Astrocyte of the hippocampus (primary cell): ENCODE measurements at regions not wholly inside any gene's neighbourhood (a gene's known extent, or its start where the extent isn't known, plus 50 kb on each side); places are given as distances from the start of the nearest gene placed in this dataset.
A peak's percentile ranks its signal among the peaks of the same experiment; 100 is the strongest.

Experiments
- DNase-seq: peaks from one replicate; pipeline ENCODE4 v3.0.0; 2011; ENCODE audit warnings: low read depth, low spot score

DNA sequence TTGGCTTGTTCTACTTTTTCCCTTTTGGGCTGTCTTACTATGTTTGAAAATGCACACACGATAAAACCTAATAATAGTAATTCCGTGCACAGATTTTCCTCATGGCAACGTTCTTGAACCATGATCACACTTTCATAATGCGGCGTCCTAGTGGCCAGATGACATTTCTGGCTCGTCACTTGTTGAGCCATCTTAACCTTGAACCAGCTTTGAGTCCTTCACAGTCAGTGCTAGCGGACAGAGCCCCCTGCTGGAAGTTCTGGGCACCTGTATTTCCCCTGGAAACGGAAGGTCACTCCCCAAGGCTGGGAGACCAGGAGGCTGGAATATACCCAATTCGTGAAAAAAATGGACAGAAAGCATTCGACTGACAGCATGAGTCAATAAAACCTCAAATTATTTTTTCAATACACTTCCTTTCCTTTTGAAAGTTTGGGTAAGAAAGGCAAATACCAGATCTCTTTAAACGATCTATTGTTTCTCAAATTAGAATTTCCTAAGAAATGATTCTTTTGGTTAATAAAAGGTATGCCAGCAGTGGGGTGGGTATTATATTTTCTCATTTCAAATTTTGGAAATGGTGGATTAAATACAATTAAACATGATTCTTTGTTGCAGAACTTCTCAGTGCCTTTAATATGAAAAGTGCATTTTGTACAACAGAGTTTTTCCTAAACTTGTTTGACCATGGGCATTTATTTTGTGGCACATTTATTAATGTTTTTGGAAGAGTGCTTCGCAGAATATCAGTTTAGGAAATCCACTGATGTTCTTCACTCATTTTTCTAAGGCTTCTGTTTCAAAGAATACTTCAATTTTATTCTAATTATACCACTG is 542.3 kb downstream of the QKI start:
- peak; percentile 70 for DNase-seq

DNA sequence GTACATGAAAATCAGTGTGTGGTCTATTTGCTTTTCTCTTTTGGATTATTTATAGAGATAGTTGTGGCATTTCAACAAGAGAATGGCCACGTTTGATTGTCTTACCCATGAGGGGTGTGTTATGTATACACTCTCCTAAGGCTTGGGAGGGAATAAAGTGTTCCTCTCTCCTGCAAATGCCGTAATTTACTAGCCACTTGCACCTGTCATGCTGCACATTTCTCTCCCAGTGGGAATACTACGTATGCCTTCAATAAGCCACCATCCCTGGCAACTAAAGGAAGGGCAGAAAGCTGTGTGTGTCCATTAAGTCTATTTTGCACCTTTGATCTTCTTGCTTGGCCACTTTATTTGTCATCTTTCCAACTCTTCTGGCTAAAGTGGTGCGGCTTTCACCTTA is 541.2 kb downstream of the QKI start:
- DNase-seq, result no peak

GRCh38 chr6:163955096-163955495 is 540.6 kb downstream of the QKI start:
- DNase-seq, result peak; percentile 86

DNA sequence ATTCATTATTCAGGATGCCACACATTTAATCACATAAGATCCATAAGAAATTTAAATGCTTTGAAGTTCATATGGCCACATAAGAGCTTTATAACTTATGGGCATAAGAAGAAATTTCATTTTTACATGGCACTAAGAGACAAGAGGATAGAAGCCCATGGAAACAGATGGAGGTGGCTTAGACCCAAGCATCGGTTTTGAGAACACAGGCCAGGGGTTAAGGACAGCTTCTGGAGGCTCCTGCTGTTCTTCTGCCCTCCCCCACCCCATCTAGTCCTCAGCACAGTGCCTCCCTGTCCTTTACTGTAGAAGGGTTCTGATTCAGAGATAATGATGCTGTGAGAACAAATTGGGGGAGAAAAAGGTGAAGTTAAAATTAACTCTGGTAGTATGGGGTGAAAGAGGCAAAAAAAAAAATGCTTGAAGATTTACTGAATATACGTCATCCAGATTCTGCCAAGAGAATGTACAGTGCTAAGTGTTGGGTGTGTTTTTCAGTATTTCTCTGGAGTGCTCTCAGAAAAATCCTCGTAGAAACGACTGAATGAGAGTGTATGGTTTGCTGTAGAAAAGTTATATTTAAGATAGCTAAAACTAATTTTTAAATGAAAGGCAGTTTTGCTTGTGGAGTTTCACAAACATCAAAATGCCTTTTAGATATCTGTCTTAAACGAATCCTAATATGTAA is 539.7 kb downstream of the QKI start:
- DNase-seq, result no peak

DNA sequence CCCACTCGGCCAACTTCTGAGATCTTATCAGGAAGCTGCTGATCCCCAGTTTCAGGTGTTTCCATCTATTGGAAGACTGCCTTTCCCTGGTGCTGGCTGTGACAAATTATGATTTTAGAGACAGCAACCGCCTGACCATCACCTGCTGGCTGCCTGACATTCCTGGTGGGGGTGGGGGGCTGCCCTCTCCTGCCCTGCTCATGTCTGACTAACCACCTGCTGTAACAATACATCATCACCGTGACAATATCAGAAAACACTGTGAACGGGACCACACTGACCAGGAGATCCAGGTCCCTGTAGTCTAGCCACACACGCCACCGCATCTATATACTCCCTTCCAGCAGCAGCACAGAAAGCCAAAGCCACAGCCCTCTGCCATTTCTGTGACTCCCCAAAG is 537.5 kb downstream of the QKI start:
- no peak for DNase-seq

GRCh38 chr6:163951326-163951725 is 536.8 kb downstream of the QKI start:
- no peak for DNase-seq

DNA sequence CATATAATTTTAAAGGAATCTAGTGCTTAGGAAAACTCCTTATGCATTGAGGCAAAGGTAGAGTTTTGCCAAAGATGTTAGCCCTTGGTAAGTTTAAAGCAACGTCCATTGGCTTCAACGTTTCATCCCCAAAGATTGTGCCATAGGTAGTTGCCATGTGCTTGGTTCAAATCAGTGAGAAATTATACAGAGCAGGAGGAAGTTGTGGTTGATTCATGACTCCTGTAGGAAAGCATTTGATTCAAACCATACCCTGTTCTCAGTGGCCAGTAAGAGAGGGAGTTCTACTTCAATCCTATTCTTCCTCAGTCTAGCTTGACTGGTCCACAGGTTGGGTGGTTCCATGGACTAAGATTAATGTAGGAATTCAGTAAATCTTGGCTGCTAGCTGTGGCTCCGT is 535.6 kb downstream of the QKI start:
- peak; percentile 62 for DNase-seq

- DNase-seq, result no peak
Measured at GRCh38 chr6:163949431-163949830, 534.9 kb downstream of the QKI start.

GRCh38 chr6:163948250-163948649 is 533.7 kb downstream of the QKI start:
- no peak for DNase-seq

- DNase-seq, result no peak
Measured at GRCh38 chr6:163947276-163947675, 532.8 kb downstream of the QKI start.

DNA sequence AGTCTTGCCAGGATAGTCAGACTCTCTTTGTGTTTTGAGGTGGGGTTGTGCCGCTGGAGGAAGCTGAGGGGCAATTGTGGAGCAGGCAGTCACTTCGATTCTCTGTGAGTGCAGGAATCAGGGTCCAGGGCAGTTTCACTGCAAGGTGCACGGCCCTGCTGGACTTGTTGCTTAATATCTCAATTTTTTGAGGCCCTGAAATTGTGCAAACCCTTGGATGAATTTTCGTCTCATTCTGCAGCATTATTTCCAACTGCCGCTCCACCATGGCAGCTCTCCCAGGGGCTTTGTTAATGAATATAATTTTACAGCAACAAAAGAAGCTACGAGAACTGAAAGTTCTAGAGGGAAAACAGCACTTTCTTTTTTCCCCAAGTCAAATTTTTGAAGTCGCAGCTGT is 531.9 kb downstream of the QKI start:
- no peak for DNase-seq

- DNase-seq, result peak; percentile 44
Measured at GRCh38 chr6:163945808-163946207, 531.3 kb downstream of the QKI start.

- DNase-seq, result peak; percentile 44
Measured at GRCh38 chr6:163944897-163945296, 530.4 kb downstream of the QKI start.

DNA sequence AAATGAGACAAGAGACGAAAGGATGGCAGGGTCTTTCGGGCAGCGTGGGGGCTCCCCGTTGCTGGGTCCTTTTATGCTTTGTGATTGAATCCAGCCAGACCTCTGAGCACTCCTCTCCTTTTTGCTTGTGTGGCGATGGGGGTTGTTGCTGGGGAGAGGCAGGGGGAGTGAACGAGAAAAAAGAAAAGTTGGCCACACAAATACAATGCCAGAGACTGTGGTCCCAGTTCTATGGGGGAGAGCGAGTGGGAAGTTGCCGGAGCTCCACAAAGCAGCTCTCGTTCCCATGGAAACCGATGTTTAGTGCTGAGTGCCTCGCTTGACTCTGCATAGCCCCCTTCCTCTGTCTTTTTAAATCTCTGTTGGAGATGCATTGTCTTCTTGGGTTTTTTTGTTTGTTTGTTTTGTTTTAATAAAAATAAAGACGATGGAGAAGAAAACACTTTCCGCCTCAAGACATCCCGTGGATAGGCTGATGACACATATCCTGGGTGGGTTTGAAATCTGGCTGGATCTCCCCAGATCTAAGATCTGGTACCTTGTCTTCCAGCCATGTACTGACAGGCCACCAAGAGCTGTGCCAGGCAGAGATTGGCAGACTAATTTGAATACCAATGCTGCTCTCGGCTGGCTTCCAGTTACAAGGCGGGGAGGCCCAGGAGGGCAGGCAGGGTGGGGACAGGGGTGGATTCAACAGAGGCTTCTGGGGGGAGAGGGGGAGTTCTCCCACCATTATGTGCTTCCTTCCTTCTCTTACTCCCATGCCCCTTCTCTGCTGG is 529.3 kb downstream of the QKI start:
- DNase-seq, result peak; percentile 92

DNA sequence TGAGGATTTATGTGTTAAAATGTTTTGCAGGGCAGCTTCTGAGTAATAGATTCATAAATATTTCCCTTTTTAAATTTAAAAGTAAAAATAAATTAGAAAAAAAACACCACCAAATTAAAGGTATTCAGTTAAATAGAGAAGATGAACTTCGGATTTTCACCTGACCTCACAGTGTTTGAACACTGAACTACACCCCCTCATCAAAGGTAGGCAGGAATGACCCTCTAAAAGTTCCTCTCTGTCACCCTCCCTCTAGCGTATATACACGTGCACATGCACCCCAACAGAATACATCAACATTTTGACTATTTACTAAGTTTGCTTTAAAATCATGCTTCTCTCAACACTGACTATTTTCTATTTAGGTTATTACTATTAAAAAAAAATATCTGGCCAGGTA is 528.3 kb downstream of the QKI start:
- no peak for DNase-seq

DNA sequence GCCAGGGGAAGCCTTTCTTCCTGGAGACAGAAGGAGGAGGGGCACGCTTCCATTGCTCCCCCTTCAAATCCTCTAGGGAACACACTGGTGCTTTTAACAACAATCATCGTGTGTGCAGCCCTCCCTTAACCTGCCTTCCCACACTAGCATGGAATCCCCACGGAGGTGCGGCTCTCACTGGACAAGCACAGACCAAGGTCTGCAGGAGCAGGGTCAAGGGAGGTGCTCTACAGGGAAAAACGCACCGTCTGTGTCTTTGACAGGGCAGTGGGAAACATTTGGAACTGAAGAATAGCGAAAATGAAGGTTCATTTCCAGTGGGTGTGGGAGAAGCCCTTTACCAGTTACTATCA is 527.1 kb downstream of the QKI start:
- DNase-seq, result no peak

DNA sequence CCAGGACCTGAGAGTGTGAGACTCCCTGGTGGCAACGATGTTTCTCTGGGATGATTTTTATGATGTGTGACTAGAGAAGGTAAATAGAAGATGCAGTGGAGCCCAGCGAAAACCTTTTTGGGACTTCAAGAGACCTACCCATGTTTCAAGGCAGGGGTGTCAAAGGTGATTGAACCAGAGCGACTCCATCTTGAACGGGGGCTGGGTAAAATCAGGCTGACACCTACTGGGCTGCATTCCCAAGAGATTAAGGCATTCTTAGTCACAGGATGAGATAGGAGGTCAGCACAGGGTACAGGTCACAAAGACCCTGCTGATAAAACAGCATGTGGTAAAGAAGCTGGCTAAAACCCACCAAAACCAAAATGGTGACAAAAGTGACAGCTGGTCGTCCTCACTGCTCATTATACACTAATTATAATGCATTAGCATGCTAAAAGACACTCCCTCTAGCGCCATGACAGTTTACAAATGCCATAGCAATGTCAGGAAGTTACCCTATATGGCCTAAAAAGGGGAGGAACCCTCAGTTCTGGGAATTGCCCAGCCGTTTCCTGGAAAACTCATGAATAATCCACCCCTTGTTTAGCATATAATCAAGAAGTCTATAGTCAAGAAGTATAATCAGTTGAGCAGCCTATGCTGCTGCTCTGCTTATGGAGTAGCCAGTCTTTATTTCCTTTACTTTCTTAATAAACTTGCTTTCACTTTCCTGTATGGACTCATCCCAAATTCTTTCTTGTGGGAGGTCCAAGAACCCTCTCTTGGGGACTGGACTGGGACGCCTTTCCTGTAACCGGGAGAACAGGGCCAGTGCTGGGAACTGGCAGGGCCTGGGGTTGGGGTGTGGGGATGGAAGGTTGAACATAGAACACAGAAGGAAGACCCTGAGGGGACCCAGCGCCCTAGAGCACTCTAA is 526.4 kb downstream of the QKI start:
- peak; percentile 81 for DNase-seq

- DNase-seq, result no peak
Measured at GRCh38 chr6:163937071-163937470, 522.6 kb downstream of the QKI start.

- peak; percentile 62 for DNase-seq
Measured at GRCh38 chr6:163935158-163935762, 520.7 kb downstream of the QKI start.

DNA sequence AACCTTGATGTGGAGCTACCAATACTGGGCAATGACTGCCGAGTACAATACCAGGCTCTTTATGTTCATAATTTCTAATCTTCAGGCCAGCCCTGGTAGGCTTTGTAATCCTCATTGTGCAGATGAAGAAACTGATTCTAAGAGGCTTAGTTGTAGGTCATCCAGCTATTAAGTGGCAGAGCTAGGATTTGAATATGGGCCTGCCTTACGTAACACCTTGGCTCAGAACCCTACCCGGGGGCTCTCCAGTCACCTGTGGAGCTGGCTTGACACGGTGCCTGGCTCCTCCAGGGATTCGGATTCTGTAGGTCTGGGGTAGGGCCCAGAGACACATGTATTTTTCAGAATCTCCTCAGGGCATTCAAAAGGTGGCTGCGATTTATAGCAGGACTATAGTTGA is 515.5 kb downstream of the QKI start:
- DNase-seq, result no peak

DNA sequence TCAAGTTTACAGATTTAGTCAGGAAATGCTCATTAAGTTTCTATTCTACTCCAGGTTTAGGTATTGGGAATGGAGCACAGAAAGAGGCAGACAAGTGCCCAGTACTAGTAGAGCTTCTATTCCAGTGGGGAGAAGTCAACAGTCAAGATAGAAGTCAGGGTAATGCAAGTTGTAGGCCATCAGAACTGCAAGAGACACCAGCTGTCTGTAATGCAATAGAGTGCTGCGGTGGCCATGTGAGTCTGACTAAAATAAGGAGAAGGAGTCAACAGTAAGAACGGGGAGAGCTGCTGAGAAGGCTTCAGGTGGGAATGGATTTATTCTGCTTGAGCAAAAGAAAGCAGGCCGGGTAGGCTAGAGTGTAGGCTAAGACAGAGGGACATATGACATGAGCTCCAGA is 515.0 kb downstream of the QKI start:
- DNase-seq, result no peak
